H9 (cell line): ENCODE measurements at regions not wholly inside any gene's neighbourhood (a gene's known extent, or its start where the extent isn't known, plus 50 kb on each side); places are given as distances from the start of the nearest gene placed in this dataset.

ENCODE experiments used
- DNase-seq: peaks from one replicate; pipeline ENCODE4 v3.0.0-alpha.2; 2017
- H2AFZ ChIP-seq: one replicate; pipeline ENCODE4 v1.6.1; 2013; ENCODE audit warnings: mild to moderate bottlenecking, low read length, control low read depth, moderate library complexity
- H2AK5ac ChIP-seq: 2 replicates; pipeline ENCODE4 v1.6.1; 2013; ENCODE audit warnings: low read length, control low read depth, mixed read lengths; ENCODE audit not compliant: insufficient read length
- H2BK120ac ChIP-seq: one replicate; pipeline ENCODE4 v1.6.1; 2013; ENCODE audit warnings: low read depth, mild to moderate bottlenecking, low read length, control low read depth, inconsistent platforms; ENCODE audit not compliant: poor library complexity, severe bottlenecking
- H2BK12ac ChIP-seq: 2 replicates; pipeline ENCODE4 v1.6.1; 2013; ENCODE audit warnings: low read length, control low read depth, mixed read lengths, low read depth; ENCODE audit not compliant: insufficient read length
- H2BK15ac ChIP-seq: 2 replicates; pipeline ENCODE4 v1.6.1; 2013; ENCODE audit warnings: low read depth, low read length, control low read depth
- H2BK20ac ChIP-seq: one replicate; pipeline ENCODE4 v1.6.1; 2013; ENCODE audit warnings: low read depth, mild to moderate bottlenecking, low read length, control low read depth, inconsistent platforms; ENCODE audit not compliant: poor library complexity, severe bottlenecking
- H2BK5ac ChIP-seq: 2 replicates; pipeline ENCODE4 v1.6.1; 2013; ENCODE audit warnings: low read length, control low read depth, mixed read lengths; ENCODE audit not compliant: insufficient read length
- H3K14ac ChIP-seq: 2 replicates; pipeline ENCODE4 v1.6.1; 2013; ENCODE audit warnings: low read length, control low read depth; ENCODE audit not compliant: insufficient read depth
- H3K18ac ChIP-seq: 2 replicates; pipeline ENCODE4 v1.6.1; 2013; ENCODE audit warnings: low read depth, mild to moderate bottlenecking, mixed read lengths, low read length, control low read depth; ENCODE audit not compliant: insufficient read length
- H3K23ac ChIP-seq: 2 replicates; pipeline ENCODE4 v1.6.1; 2013; ENCODE audit warnings: low read length, control low read depth, mixed read lengths, low read depth; ENCODE audit not compliant: insufficient read length
- H3K23me2 ChIP-seq: 2 replicates; pipeline ENCODE4 v1.6.1; 2013; ENCODE audit warnings: low read depth, mild to moderate bottlenecking, mixed read lengths, low read length, control low read depth; ENCODE audit not compliant: insufficient read length, poor library complexity, severe bottlenecking
- H3K27ac ChIP-seq: 2 replicates; pipeline ENCODE4 v1.5.1; 2013; ENCODE audit warnings: low read length, control low read depth, mixed read lengths, low read depth; ENCODE audit not compliant: insufficient read length
- H3K27me3 ChIP-seq: 2 replicates; pipeline ENCODE4 v1.6.1; 2013; ENCODE audit warnings: low read length, control low read depth, inconsistent platforms; ENCODE audit not compliant: insufficient read depth
- H3K4ac ChIP-seq: 2 replicates; pipeline ENCODE4 v1.6.1; 2013; ENCODE audit warnings: low read depth, mild to moderate bottlenecking, control low read depth, inconsistent platforms, low read length, moderate library complexity
- H3K4me1 ChIP-seq: 2 replicates; pipeline ENCODE4 v1.6.1; 2013; ENCODE audit warnings: low read length, control low read depth, inconsistent platforms; ENCODE audit not compliant: insufficient read depth
- H3K4me2 ChIP-seq: 2 replicates; pipeline ENCODE4 v1.6.1; 2013; ENCODE audit warnings: low read length, control low read depth, mixed read lengths; ENCODE audit not compliant: insufficient read length, insufficient read depth
- H3K56ac ChIP-seq: 2 replicates; pipeline ENCODE4 v1.6.1; 2013; ENCODE audit warnings: low read depth, mild to moderate bottlenecking, mixed read lengths, low read length, control low read depth; ENCODE audit not compliant: insufficient read length
- H3K79me1 ChIP-seq: 2 replicates; pipeline ENCODE4 v1.6.1; 2013; ENCODE audit warnings: low read depth, mild to moderate bottlenecking, moderate library complexity, low read length, control low read depth, inconsistent platforms; ENCODE audit not compliant: insufficient read depth, poor library complexity, severe bottlenecking
- H3K79me2 ChIP-seq: 2 replicates; pipeline ENCODE4 v1.6.1; 2013; ENCODE audit warnings: low read length, control low read depth, inconsistent platforms; ENCODE audit not compliant: insufficient read depth
- H3K9ac ChIP-seq: 2 replicates; pipeline ENCODE4 v1.6.1; 2013; ENCODE audit warnings: low read length, control low read depth, mixed read lengths; ENCODE audit not compliant: insufficient read length; ENCODE audit errors: extremely low read depth
- H3K9me3 ChIP-seq: one replicate; pipeline ENCODE4 v1.6.1; 2013; ENCODE audit warnings: low read depth, low read length, inconsistent platforms; ENCODE audit not compliant: control insufficient read depth
- H3T11ph ChIP-seq: one replicate; pipeline ENCODE4 v1.6.1; 2013; ENCODE audit warnings: mild to moderate bottlenecking, low read length, control low read depth, inconsistent platforms
- H4K20me1 ChIP-seq: one replicate; pipeline ENCODE4 v1.6.1; 2013; ENCODE audit not compliant: control insufficient read depth, insufficient read length, insufficient read depth
- H4K5ac ChIP-seq: 2 replicates; pipeline ENCODE4 v1.6.1; 2013; ENCODE audit warnings: low read depth, mild to moderate bottlenecking, mixed read lengths, low read length, control low read depth; ENCODE audit not compliant: insufficient read length
- H4K8ac ChIP-seq: replicated peaks from 2 replicates; pipeline ENCODE4 v1.6.1; 2013; ENCODE audit warnings: low read length, control low read depth, mixed read lengths, low read depth; ENCODE audit not compliant: insufficient read length
- H4K91ac ChIP-seq: 2 replicates; pipeline ENCODE4 v1.6.1; 2013; ENCODE audit warnings: low read depth, mild to moderate bottlenecking, moderate library complexity, mixed read lengths, low read length, control low read depth; ENCODE audit not compliant: insufficient read length
- H3K27ac Mint-ChIP-seq, 3 experiments: 2 replicates in 2 of 3; 3 replicates in 1 of 3; pipeline ENCODE4 v1.8.0; 2020 to 2021; ENCODE audit warnings: mixed read lengths in 3 of 3, mild to moderate bottlenecking in 1 of 3, moderate library complexity in 1 of 3
- H3K27me3 Mint-ChIP-seq: 2 replicates; pipeline ENCODE4 v1.8.0; 2021; ENCODE audit warnings: low read depth, mild to moderate bottlenecking, moderate library complexity, mixed read lengths
- H3K36me3 Mint-ChIP-seq, 3 experiments: 2 replicates in 2 of 3; 3 replicates in 1 of 3; pipeline ENCODE4 v1.8.0; 2020 to 2021; ENCODE audit warnings: low read depth in 3 of 3, mixed read lengths in 3 of 3; ENCODE audit not compliant: insufficient read depth in 1 of 3
- H3K4me1 Mint-ChIP-seq, 2 experiments: 2 replicates each; pipeline ENCODE4 v1.8.0; 2020; ENCODE audit warnings: mixed read lengths in 2 of 2
- H3K4me3 Mint-ChIP-seq, 2 experiments: 2 replicates in 1 of 2; 3 replicates in 1 of 2; pipeline ENCODE4 v1.8.0; 2020 to 2021; ENCODE audit warnings: mild to moderate bottlenecking in 2 of 2, mixed read lengths in 2 of 2, moderate library complexity in 1 of 2
- H3K9me3 Mint-ChIP-seq, 2 experiments: 2 replicates in 1 of 2; 3 replicates in 1 of 2; pipeline ENCODE4 v1.8.0; 2020; ENCODE audit warnings: mild to moderate bottlenecking in 2 of 2, mixed read lengths in 2 of 2, moderate library complexity in 1 of 2
- CTCF ChIP-seq: fragments of 200-600 bp; sonication (generic); conservative IDR thresholded peaks from 3 replicates; pipeline ENCODE4 v1.8.0; 2021; ENCODE audit warnings: antibody characterized with exemption, mild to moderate bottlenecking
- WGBS: extraction: QIAGEN DNeasy Blood & Tissue Kit; methylation state at CpG from one replicate; pipeline ENCODE4 v1.1.7; 2013; ENCODE audit warnings: missing lambda C conversion rate, low lambda C conversion rate, mixed read lengths; ENCODE audit not compliant: insufficient read length; ENCODE audit errors: extremely low coverage; 5-methylcytosine and 5-hydroxymethylcytosine counted together

- H3K36me3 Mint-ChIP-seq = no peaks in the 10 kb centered on the region
- DNase-seq = no peak
- H3K4me2 ChIP-seq = no peak overlapping the region
Observed at GRCh38 chr6:115617031-115617430, 443.7 kb downstream of the FRK start.

More at GRCh38 chr6:115617031-115617430, 443.7 kb downstream of the FRK start:
- Mint-ChIP-seq H3K27ac (peak overlapping the region in 1 of 3 experiments; percentile 60; a peak in 2 of 7 replicates), H3K4me1 (peaks cover 7 to 13% of the 10 kb centered on the region in 2 experiments; a peak in 3 of 4 replicates), H3K9me3 (no peaks in the 10 kb centered on the region; a peak in 1 of 5 replicates), H3K27me3 (no peaks in the 10 kb centered on the region), H3K4me3 (no peak overlapping the region)
- Histone ChIP-seq H3K79me2 (no peaks in the 10 kb centered on the region), H4K8ac (no peak overlapping the region), H3K14ac (no peak overlapping the region), H4K91ac (no peak overlapping the region), H2BK12ac (no peak overlapping the region), H2BK5ac (no peak overlapping the region), H3K9me3 (no peaks in the 10 kb centered on the region), H3K23me2 (no peaks in the 10 kb centered on the region), H2AFZ (no peak overlapping the region), H3T11ph (no peak overlapping the region), H2AK5ac (no peak overlapping the region), H4K20me1 (no peaks in the 10 kb centered on the region), H3K18ac (no peak overlapping the region), H3K27ac (no peak overlapping the region), H3K4ac (no peak overlapping the region), H3K27me3 (no peaks in the 10 kb centered on the region), H2BK120ac (no peak overlapping the region), H3K79me1 (no peaks in the 10 kb centered on the region), H3K23ac (no peak overlapping the region), H2BK20ac (no peak overlapping the region), H3K9ac (no peak overlapping the region), H2BK15ac (no peak overlapping the region), H3K56ac (no peak overlapping the region), H3K4me1 (no peaks in the 10 kb centered on the region), H4K5ac (no peak overlapping the region)
- TF ChIP-seq CTCF = no peak
- no CpG with 5 or more reads among the region's 1 CpG for WGBS
